ENCODE measurements at regions not wholly inside any gene's neighbourhood (a gene's known extent, or its start where the extent isn't known, plus 50 kb on each side); places are given as distances from the start of the nearest gene placed in this dataset.
"Not testable (repeated sequence)": the region's sequence is repeated elsewhere in the genome, so short reads cannot be mapped to it uniquely, and the experiment has no call there.

- in situ Hi-C loops (cut with HindIII; ENCODE audit: low sequenced_read_pairs): loop anchor here (5.0 kb wide), 1 partner anchor 49 kb away; no protein-coding TSS in a partner anchor
- H3K4me3 ChIP-seq (ENCODE audit: low read depth, low read length): no peak overlapping the region
- no peak for DNase-seq (ENCODE audit: low read depth)
- TF ChIP-seq, protein P1, sequence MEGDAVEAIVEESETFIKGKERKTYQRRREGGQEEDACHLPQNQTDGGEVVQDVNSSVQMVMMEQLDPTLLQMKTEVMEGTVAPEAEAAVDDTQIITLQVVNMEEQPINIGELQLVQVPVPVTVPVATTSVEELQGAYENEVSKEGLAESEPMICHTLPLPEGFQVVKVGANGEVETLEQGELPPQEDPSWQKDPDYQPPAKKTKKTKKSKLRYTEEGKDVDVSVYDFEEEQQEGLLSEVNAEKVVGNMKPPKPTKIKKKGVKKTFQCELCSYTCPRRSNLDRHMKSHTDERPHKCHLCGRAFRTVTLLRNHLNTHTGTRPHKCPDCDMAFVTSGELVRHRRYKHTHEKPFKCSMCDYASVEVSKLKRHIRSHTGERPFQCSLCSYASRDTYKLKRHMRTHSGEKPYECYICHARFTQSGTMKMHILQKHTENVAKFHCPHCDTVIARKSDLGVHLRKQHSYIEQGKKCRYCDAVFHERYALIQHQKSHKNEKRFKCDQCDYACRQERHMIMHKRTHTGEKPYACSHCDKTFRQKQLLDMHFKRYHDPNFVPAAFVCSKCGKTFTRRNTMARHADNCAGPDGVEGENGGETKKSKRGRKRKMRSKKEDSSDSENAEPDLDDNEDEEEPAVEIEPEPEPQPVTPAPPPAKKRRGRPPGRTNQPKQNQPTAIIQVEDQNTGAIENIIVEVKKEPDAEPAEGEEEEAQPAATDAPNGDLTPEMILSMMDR (IDR thresholded peaks at IDR 0.05; ENCODE audit: low read depth, low read length, missing control alignments): no peak
Observed at GRCh38 chr5:124831687-124832240, 85.3 kb upstream of the ZNF608 start.

DNA sequence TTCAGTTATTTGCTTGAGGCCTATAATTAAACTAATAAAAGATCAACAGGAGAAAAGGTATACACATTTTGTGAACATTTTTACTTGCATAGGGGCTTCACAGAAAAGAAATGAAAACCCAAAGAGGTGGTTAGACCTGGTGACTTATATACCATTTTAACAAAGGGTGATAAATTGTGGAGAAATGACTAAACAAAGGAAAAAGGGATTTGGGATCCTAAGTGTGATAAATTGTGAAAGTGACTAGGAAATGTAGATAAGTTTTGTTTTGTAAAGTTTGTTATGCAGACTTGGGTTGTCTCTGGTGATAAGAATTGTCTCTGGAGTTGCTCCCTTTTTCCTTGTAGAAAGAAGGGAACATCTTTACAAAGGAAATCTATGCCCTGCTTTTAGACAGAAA lies 86.1 kb upstream of the ZNF608 start:
- no peak for DNase-seq (ENCODE audit: low read depth)
- in situ Hi-C loops (cut with HindIII; ENCODE audit: low sequenced_read_pairs): loop anchor here (5.0 kb wide), 1 partner anchor 50 kb away; no protein-coding TSS in a partner anchor
- TF ChIP-seq, protein P1 (IDR thresholded peaks at IDR 0.05; ENCODE audit: low read depth, low read length, missing control alignments): no peak
- no peak overlapping the region for H3K4me3 ChIP-seq (ENCODE audit: low read depth, low read length)

- in situ Hi-C loops (cut with HindIII; ENCODE audit: low sequenced_read_pairs); H3K4me3 ChIP-seq (ENCODE audit: low read depth, low read length); DNase-seq (ENCODE audit: low read depth): not testable (repeated sequence)
Observed at GRCh38 chr5:124836314-124836713, 89.9 kb upstream of the ZNF608 start.

- TF ChIP-seq, protein P1 (IDR thresholded peaks at IDR 0.05; ENCODE audit: low read depth, low read length, missing control alignments): no peak
Observed at GRCh38 chr5:124839371-124839998, 93.0 kb upstream of the ZNF608 start.

GRCh38 chr5:124841829-124842712 lies 95.6 kb upstream of the ZNF608 start:
- TF ChIP-seq, protein P1 (IDR thresholded peaks at IDR 0.05; ENCODE audit: low read depth, low read length, missing control alignments): no peak
- in situ Hi-C loops (cut with HindIII; ENCODE audit: low sequenced_read_pairs): no loop called here
- DNase-seq (ENCODE audit: low read depth): peak; percentile 35
- no peak overlapping the region for H3K4me3 ChIP-seq (ENCODE audit: low read depth, low read length)

More at GRCh38 chr5:124839371-124839998, 93.0 kb upstream of the ZNF608 start:
- DNase-seq (ENCODE audit: low read depth): no peak
- no peak overlapping the region for H3K4me3 ChIP-seq (ENCODE audit: low read depth, low read length)
- in situ Hi-C loops (cut with HindIII; ENCODE audit: low sequenced_read_pairs): no loop called here

- no peak for DNase-seq (ENCODE audit: low read depth)
- TF ChIP-seq, protein P1 (IDR thresholded peaks at IDR 0.05; ENCODE audit: low read depth, low read length, missing control alignments): no peak
- in situ Hi-C loops (cut with HindIII; ENCODE audit: low sequenced_read_pairs): no loop called here
- H3K4me3 ChIP-seq (ENCODE audit: low read depth, low read length): no peak overlapping the region
Observed at GRCh38 chr5:124842725-124843595, 96.5 kb upstream of the ZNF608 start.
